ENCODE measurements at regions not wholly inside any gene's neighbourhood (a gene's known extent, or its start where the extent isn't known, plus 50 kb on each side); places are given as distances from the start of the nearest gene placed in this dataset.

DNA sequence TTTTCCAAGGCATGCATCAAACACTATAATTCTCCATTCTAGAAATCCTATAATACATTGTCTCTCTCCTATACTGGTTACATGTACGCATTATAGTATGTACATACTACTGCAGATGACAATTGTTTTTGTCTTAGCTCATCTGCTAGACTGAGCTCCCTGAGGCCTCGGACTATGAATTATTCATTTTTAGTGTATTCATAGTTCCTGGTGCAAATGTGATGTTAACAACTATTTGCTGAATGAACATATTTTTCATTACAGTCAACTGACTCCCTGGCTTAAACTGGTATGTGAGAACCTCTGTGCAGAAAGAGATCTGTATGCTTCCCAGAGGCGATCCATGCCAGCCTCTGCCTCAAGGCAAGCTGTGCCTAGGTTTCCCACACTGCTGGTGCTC lies 91.8 kb upstream of the PARP11 start:
- TF ChIP-seq HDGF (IDR thresholded peaks at IDR 0.05; ENCODE audit: borderline replicate concordance) (no peak), ELF4 (IDR thresholded peaks at IDR 0.05) (no peak), ARNT (IDR thresholded peaks at IDR 0.05) (no peak)
- TF ChIP-seq, protein P1, sequence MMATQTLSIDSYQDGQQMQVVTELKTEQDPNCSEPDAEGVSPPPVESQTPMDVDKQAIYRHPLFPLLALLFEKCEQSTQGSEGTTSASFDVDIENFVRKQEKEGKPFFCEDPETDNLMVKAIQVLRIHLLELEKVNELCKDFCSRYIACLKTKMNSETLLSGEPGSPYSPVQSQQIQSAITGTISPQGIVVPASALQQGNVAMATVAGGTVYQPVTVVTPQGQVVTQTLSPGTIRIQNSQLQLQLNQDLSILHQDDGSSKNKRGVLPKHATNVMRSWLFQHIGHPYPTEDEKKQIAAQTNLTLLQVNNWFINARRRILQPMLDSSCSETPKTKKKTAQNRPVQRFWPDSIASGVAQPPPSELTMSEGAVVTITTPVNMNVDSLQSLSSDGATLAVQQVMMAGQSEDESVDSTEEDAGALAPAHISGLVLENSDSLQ (IDR thresholded peaks at IDR 0.05), result no peak

Measured in HEK293T (cell line).